GM12878 (cell line): ENCODE measurements at regions not wholly inside any gene's neighbourhood (a gene's known extent, or its start where the extent isn't known, plus 50 kb on each side); places are given as distances from the start of the nearest gene placed in this dataset.

ENCODE experiments used
- ATAC-seq: fragments of 200-7000 bp; cut with Tn5 transposase; 3 replicates; pipeline ENCODE4 v1.9.1; 2020; ENCODE audit warnings: mild to moderate bottlenecking, moderate library complexity
- BruUV-seq: library from RNA; stranded (reverse); fragments of 400-500 nt; replicated peaks from 2 replicates; lab custom pipeline; 2021; lab: Mats Ljungman, UMichigan
- CTCF ChIA-PET: fragments of 300-600 bp; sonication (Branson Sonifier 250); formaldehyde crosslinking; extraction: SDS; loops from one replicate; lab custom pipeline; 2021; ENCODE audit warnings: inconsistent platforms; lab: Yijun Ruan, JAX
- POLR2A ChIA-PET: fragments of 350-600 bp; formaldehyde crosslinking; extraction: SDS; loops from one replicate; lab custom pipeline; 2021; ENCODE audit warnings: inconsistent platforms; lab: Charles Lee
- RAD21 ChIA-PET: fragments of 300-600 bp; sonication (Branson Sonifier 250); formaldehyde crosslinking; loops from one replicate; lab custom pipeline; 2023; ENCODE audit warnings: antibody characterized with exemption; ENCODE audit not compliant: unreplicated experiment; lab: Charles Lee
- SMC1A ChIA-PET: fragments of 300-600 bp; sonication (Branson Sonifier 250); formaldehyde crosslinking; loops from one replicate; lab custom pipeline; 2023; ENCODE audit not compliant: unreplicated experiment, uncharacterized antibody; lab: Charles Lee
- DNase-seq: peaks from one replicate; pipeline ENCODE4 v3.0.0-alpha.2; 2011; ENCODE audit warnings: low read depth, low spot score
- FAIRE-seq: peaks from 3 replicates; lab custom pipeline; 2011; peaks lifted over from hg19 to GRCh38; lab: Jason Lieb, UNC
- H2AFZ ChIP-seq: 2 replicates; pipeline ENCODE4 v1.6.0; 2011; ENCODE audit warnings: low read depth, low read length, control low read depth; ENCODE audit not compliant: control insufficient read depth
- H3K27ac ChIP-seq: 2 replicates; pipeline ENCODE4 v1.5.1; 2011; ENCODE audit warnings: control low read depth; ENCODE audit not compliant: control insufficient read depth, insufficient read depth
- H3K27me3 ChIP-seq, 2 experiments: replicated peaks in 1 of 2; 2 replicates each; pipeline versions ENCODE4 v1.6.0 to v1.6.1; 2011; ENCODE audit warnings: low read length in 1 of 2; ENCODE audit not compliant: control insufficient read depth in 2 of 2, insufficient read depth in 2 of 2
- H3K36me3 ChIP-seq, 2 experiments: 2 replicates each; pipeline ENCODE4 v1.5.1; 2011; ENCODE audit warnings: low read length in 1 of 2; ENCODE audit not compliant: control insufficient read depth in 2 of 2, insufficient read depth in 2 of 2
- H3K4me1 ChIP-seq: 2 replicates; pipeline ENCODE4 v1.6.1; 2011; ENCODE audit warnings: mild to moderate bottlenecking, low read length, moderate library complexity, mixed read lengths; ENCODE audit not compliant: control insufficient read depth, insufficient read depth
- H3K4me2 ChIP-seq: 2 replicates; pipeline ENCODE4 v1.6.0; 2011; ENCODE audit warnings: control low read depth; ENCODE audit not compliant: control insufficient read depth, insufficient read depth
- H3K4me3 ChIP-seq: fragments of 200-600 bp; sonication (generic); 2 replicates; pipeline ENCODE4 v1.5.1; 2016
- H3K79me2 ChIP-seq: 2 replicates; pipeline ENCODE4 v1.6.0; 2011; ENCODE audit warnings: low read length; ENCODE audit not compliant: control insufficient read depth, insufficient read depth
- H3K9ac ChIP-seq: 2 replicates; pipeline ENCODE4 v1.8.0; 2011; ENCODE audit warnings: low read length, control low read depth, mixed read lengths; ENCODE audit not compliant: control insufficient read depth, insufficient read depth
- H3K9me3 ChIP-seq: replicated peaks from 3 replicates; pipeline ENCODE4 v1.5.1; 2011; ENCODE audit warnings: mild to moderate bottlenecking, low read length; ENCODE audit not compliant: control insufficient read depth, insufficient read depth
- H4K20me1 ChIP-seq: 2 replicates; pipeline ENCODE4 v1.6.0; 2011; ENCODE audit not compliant: control insufficient read depth, insufficient read depth
- ASH2L ChIP-seq: fragments of 300-600, 200-600 bp; sonication (generic); IDR thresholded peaks from 2 replicates; pipeline ENCODE4 v1.6.1; 2017; ENCODE audit warnings: low read depth, mild to moderate bottlenecking, borderline replicate concordance
- BCL3 ChIP-seq: IDR thresholded peaks from 2 replicates; pipeline ENCODE4 v1.6.1; 2011; ENCODE audit warnings: borderline replicate concordance, low read depth, mild to moderate bottlenecking, moderate library complexity, low read length; ENCODE audit not compliant: insufficient read depth, poor library complexity, severe bottlenecking
- BMI1 ChIP-seq: fragments of 450-650 bp; IDR thresholded peaks from 2 replicates; pipeline ENCODE4 v1.6.1; 2016; ENCODE audit warnings: mild to moderate bottlenecking, moderate library complexity, borderline replicate concordance
- CHD2 ChIP-seq: IDR thresholded peaks from 2 replicates; pipeline ENCODE4 v1.6.1; 2011; ENCODE audit warnings: low read depth, low read length, improper control_type of control experiment, borderline replicate concordance
- E2F4 ChIP-seq: IDR thresholded peaks from 2 replicates; pipeline ENCODE4 v1.6.1; 2012; ENCODE audit warnings: low read depth, low read length, improper control_type of control experiment
- ESRRA ChIP-seq: IDR thresholded peaks from 2 replicates; pipeline ENCODE4 v1.6.1; 2012; ENCODE audit warnings: mild to moderate bottlenecking, low read length, improper control_type of control experiment
- EZH2 ChIP-seq: IDR thresholded peaks from 2 replicates; pipeline ENCODE4 v1.6.1; 2012; ENCODE audit warnings: low read depth, mild to moderate bottlenecking, control low read depth, inconsistent platforms, low read length, borderline replicate concordance; ENCODE audit not compliant: control insufficient read depth
- JUNB ChIP-seq: IDR thresholded peaks from 2 replicates; pipeline ENCODE4 v1.6.1; 2016; ENCODE audit warnings: antibody characterized with exemption, mild to moderate bottlenecking
- KAT2A ChIP-seq: conservative IDR thresholded peaks from 2 replicates; pipeline ENCODE4 v1.6.1; 2011; ENCODE audit warnings: low read depth, low read length; ENCODE audit not compliant: control insufficient read depth
- LARP7 ChIP-seq: fragments of 450-650 bp; IDR thresholded peaks from 2 replicates; pipeline ENCODE4 v1.6.1; 2017; ENCODE audit warnings: mild to moderate bottlenecking
- NR2F1 ChIP-seq: fragments of 450-650 bp; conservative IDR thresholded peaks from 2 replicates; pipeline ENCODE4 v1.6.1; 2017; ENCODE audit warnings: mild to moderate bottlenecking
- SMC3 ChIP-seq: IDR thresholded peaks from 2 replicates; pipeline ENCODE4 v1.6.1; 2011; ENCODE audit warnings: low read length, improper control_type of control experiment, borderline replicate concordance
- STAT3 ChIP-seq: IDR thresholded peaks from 2 replicates; pipeline ENCODE4 v1.6.1; 2011; ENCODE audit warnings: low read depth, low read length, improper control_type of control experiment
- SUPT20H ChIP-seq: IDR thresholded peaks from 2 replicates; pipeline ENCODE4 v1.6.1; 2011; ENCODE audit warnings: low read depth, mild to moderate bottlenecking, low read length, moderate library complexity, borderline replicate concordance; ENCODE audit not compliant: control insufficient read depth
- WGBS: methylation state at CpG from one replicate; pipeline ENCODE4 v1.1.6; 2016; ENCODE audit warnings: low lambda C conversion rate; ENCODE audit not compliant: insufficient replicate concordance, insufficient coverage; ENCODE audit errors: missing lambda C conversion rate; 5-methylcytosine and 5-hydroxymethylcytosine counted together
- in situ Hi-C: fragments of 300-500 bp; cut with MboI; formaldehyde crosslinking; loops from 9 replicates; pipeline ENCODE4 v1.14.3; 2018; ENCODE audit warnings: mixed read lengths
- intact Hi-C: fragments of 100-400 bp; cut with micrococcal nuclease; formaldehyde crosslinking; loops from one replicate; pipeline ENCODE4 v1.14.2; 2022; ENCODE audit not compliant: unreplicated experiment
- TF ChIP-seq, protein P1 (sequence below), 3 experiments: IDR thresholded peaks in 2 of 3; conservative IDR thresholded peaks in 1 of 3; 2 replicates each; pipeline ENCODE4 v1.5.1; 2011; ENCODE audit warnings: low read depth in 3 of 3, low read length in 3 of 3, mild to moderate bottlenecking in 3 of 3, control low read depth in 2 of 3, moderate library complexity in 2 of 3, inconsistent platforms in 1 of 3, mixed read lengths in 1 of 3; ENCODE audit not compliant: control insufficient read depth in 2 of 3, insufficient read depth in 1 of 3; ENCODE audit errors: extremely low read depth in 1 of 3
- TF ChIP-seq, protein P2 (sequence below): IDR thresholded peaks from 2 replicates; pipeline ENCODE4 v1.6.1; 2012; ENCODE audit warnings: low read depth, low read length, improper control_type of control experiment

- ChIA-PET CTCF (interaction anchor here (4.0 kb wide), 1 partner anchor 18 kb away, joined by 35 read pairs; no protein-coding TSS in a partner anchor), POLR2A (no interaction called here), SMC1A (interaction anchor here (1.4 to 4.9 kb wide), 2 partner anchors 18 to 34 kb away, joined by 3 to 44 read pairs; no protein-coding TSS in a partner anchor), RAD21 (interaction anchor here (2.1 kb wide), 1 partner anchor 22 kb away, joined by 16 read pairs; no protein-coding TSS in a partner anchor)
- no peak for FAIRE-seq
- Histone ChIP-seq H3K4me3 (no peak overlapping the region), H3K36me3 (no peaks in the 10 kb centered on the region), H3K4me2 (no peak overlapping the region), H3K9me3 (peaks cover 7% of the 10 kb centered on the region), H3K9ac (no peak overlapping the region), H3K27ac (no peak overlapping the region), H3K27me3 (no peaks in the 10 kb centered on the region; a peak in 1 of 4 replicates), H3K4me1 (peaks cover 15% of the 10 kb centered on the region; the same call in 1 of the 2 replicates), H4K20me1 (no peaks in the 10 kb centered on the region), H2AFZ (no peak overlapping the region), H3K79me2 (no peaks in the 10 kb centered on the region)
- no peak for ATAC-seq
- intact Hi-C loops = no loop called here
- no peak for DNase-seq
- 38% methylated on average over 1 of the region's 1 CpG for WGBS
- TF ChIP-seq NR2F1 = no peak
- TF ChIP-seq STAT3 = no peak
- TF ChIP-seq EZH2 = no peak
- no peak for TF ChIP-seq ESRRA
- TF ChIP-seq SMC3 = no peak
- no peak for TF ChIP-seq ASH2L
- TF ChIP-seq SUPT20H = no peak
- no peak for TF ChIP-seq E2F4
- TF ChIP-seq KAT2A = no peak
- no peak for TF ChIP-seq CHD2
- TF ChIP-seq, protein P1, sequence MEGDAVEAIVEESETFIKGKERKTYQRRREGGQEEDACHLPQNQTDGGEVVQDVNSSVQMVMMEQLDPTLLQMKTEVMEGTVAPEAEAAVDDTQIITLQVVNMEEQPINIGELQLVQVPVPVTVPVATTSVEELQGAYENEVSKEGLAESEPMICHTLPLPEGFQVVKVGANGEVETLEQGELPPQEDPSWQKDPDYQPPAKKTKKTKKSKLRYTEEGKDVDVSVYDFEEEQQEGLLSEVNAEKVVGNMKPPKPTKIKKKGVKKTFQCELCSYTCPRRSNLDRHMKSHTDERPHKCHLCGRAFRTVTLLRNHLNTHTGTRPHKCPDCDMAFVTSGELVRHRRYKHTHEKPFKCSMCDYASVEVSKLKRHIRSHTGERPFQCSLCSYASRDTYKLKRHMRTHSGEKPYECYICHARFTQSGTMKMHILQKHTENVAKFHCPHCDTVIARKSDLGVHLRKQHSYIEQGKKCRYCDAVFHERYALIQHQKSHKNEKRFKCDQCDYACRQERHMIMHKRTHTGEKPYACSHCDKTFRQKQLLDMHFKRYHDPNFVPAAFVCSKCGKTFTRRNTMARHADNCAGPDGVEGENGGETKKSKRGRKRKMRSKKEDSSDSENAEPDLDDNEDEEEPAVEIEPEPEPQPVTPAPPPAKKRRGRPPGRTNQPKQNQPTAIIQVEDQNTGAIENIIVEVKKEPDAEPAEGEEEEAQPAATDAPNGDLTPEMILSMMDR (IDR thresholded peaks at IDR 0.05 in 2 of 3, conservative IDR thresholded peaks at IDR 0.05 in 1 of 3; ENCODE audit: control insufficient read depth in 2 of 3, extremely low read depth in 1 of 3, insufficient read depth in 1 of 3, low read depth in 3 of 3, low read length in 3 of 3) = no peak
- TF ChIP-seq JUNB = no peak
- no peak for TF ChIP-seq BCL3
- TF ChIP-seq, protein P2, sequence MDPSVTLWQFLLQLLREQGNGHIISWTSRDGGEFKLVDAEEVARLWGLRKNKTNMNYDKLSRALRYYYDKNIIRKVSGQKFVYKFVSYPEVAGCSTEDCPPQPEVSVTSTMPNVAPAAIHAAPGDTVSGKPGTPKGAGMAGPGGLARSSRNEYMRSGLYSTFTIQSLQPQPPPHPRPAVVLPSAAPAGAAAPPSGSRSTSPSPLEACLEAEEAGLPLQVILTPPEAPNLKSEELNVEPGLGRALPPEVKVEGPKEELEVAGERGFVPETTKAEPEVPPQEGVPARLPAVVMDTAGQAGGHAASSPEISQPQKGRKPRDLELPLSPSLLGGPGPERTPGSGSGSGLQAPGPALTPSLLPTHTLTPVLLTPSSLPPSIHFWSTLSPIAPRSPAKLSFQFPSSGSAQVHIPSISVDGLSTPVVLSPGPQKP = no peak
- TF ChIP-seq BMI1 = no peak
- TF ChIP-seq LARP7 = no peak
- in situ Hi-C loops = no loop called here
- BruUV-seq = no TSS peak
Measured at GRCh38 chr5:107266100-107266499, 404.6 kb downstream of the EFNA5 start.
